K562 (cell line): ENCODE measurements at regions not wholly inside any gene's neighbourhood (a gene's known extent, or its start where the extent isn't known, plus 50 kb on each side); places are given as distances from the start of the nearest gene placed in this dataset.

Experiments
- ATAC-seq: fragments of 200-7000 bp; cut with Tn5 transposase; 3 replicates; pipeline ENCODE4 v1.9.1; 2020; ENCODE audit warnings: moderate library complexity
- BruUV-seq: library from RNA; stranded (reverse); fragments of 400-500 nt; replicated peaks from 2 replicates; lab custom pipeline; 2021; lab: Mats Ljungman, UMichigan
- CTCF ChIA-PET: fragments of 300-600 bp; formaldehyde crosslinking; extraction: SDS; loops from one replicate; lab custom pipeline; 2021; ENCODE audit warnings: low intra/inter-chr PET ratio; lab: Yijun Ruan, JAX
- POLR2A ChIA-PET: fragments of 300-600, 350-650 bp; sonication (Branson Sonifier 250); formaldehyde crosslinking; extraction: SDS; loops from one replicate; lab custom pipeline; 2021; ENCODE audit warnings: antibody characterized with exemption, inconsistent platforms; lab: Yijun Ruan, JAX
- DNase-seq, 4 experiments: peaks; one replicate each; pipeline versions ENCODE4 v3.0.0 to v3.0.0-alpha.2; 2011 to 2018; ENCODE audit warnings: low spot score in 3 of 4, mixed read lengths in 3 of 4; ENCODE audit errors: extremely low read depth in 1 of 4
- FAIRE-seq: peaks from 2 replicates; lab custom pipeline; 2011; peaks lifted over from hg19 to GRCh38; lab: Jason Lieb, UNC
- H2AFZ ChIP-seq: 2 replicates; pipeline ENCODE4 v1.6.0; 2011; ENCODE audit warnings: low read depth, low read length, control low read depth, inconsistent platforms
- H3K27ac ChIP-seq: fragments of 200-600 bp; 3 replicates; pipeline ENCODE4 v1.8.0; 2011; ENCODE audit warnings: low read depth, mild to moderate bottlenecking, control low read depth, inconsistent platforms, low read length, moderate library complexity, mixed read lengths; ENCODE audit errors: extremely low read depth
- H3K27me3 ChIP-seq, 2 experiments: fragments of 300-600 bp in 1 of 2; 2 replicates in 1 of 2; 3 replicates in 1 of 2; pipeline versions ENCODE4 v1.6.0 to v1.8.0; 2011; ENCODE audit warnings: inconsistent platforms in 2 of 2, low read length in 2 of 2, mild to moderate bottlenecking in 1 of 2, mixed read lengths in 1 of 2, moderate library complexity in 1 of 2; ENCODE audit not compliant: control insufficient read depth in 2 of 2, insufficient read depth in 2 of 2
- H3K36me3 ChIP-seq: fragments of 300-600 bp; 3 replicates; pipeline ENCODE4 v1.8.0; 2011; ENCODE audit warnings: mild to moderate bottlenecking, low read length, inconsistent platforms; ENCODE audit not compliant: control insufficient read depth, insufficient read depth
- H3K4me1 ChIP-seq, 2 experiments: fragments of 200-600 bp in 1 of 2; replicated peaks in 1 of 2; 2 replicates in 1 of 2; 3 replicates in 1 of 2; pipeline versions ENCODE4 v1.5.1 to v1.8.0; 2011; ENCODE audit warnings: inconsistent platforms in 2 of 2, low read length in 2 of 2, mild to moderate bottlenecking in 1 of 2, mixed read lengths in 1 of 2, moderate library complexity in 1 of 2; ENCODE audit not compliant: control insufficient read depth in 2 of 2, insufficient read depth in 2 of 2
- H3K4me2 ChIP-seq: 2 replicates; pipeline ENCODE4 v1.6.1; 2011; ENCODE audit warnings: low read length, control low read depth, inconsistent platforms, mixed read lengths; ENCODE audit not compliant: insufficient read depth
- H3K4me3 ChIP-seq: fragments of 200-600 bp; sonication (generic), shearing (Covaris generic); 2 replicates; pipeline ENCODE4 v1.5.1; 2016; ENCODE audit warnings: control low read depth, inconsistent platforms
- H3K79me2 ChIP-seq: fragments of 200-600 bp; 3 replicates; pipeline ENCODE4 v1.8.0; 2011; ENCODE audit warnings: low read length, inconsistent platforms; ENCODE audit not compliant: control insufficient read depth, insufficient read depth
- H3K9ac ChIP-seq, 2 experiments: 2 replicates each; pipeline versions ENCODE4 v1.6.0 to v1.6.1; 2011; ENCODE audit warnings: low read depth in 2 of 2, low read length in 2 of 2, control low read depth in 1 of 2, inconsistent platforms in 1 of 2, mild to moderate bottlenecking in 1 of 2, mixed read lengths in 1 of 2; ENCODE audit not compliant: insufficient read depth in 1 of 2
- H3K9me1 ChIP-seq: one replicate; pipeline ENCODE4 v1.6.0; 2011; ENCODE audit warnings: inconsistent platforms, mild to moderate bottlenecking, low read length, moderate library complexity; ENCODE audit not compliant: control insufficient read depth, insufficient read depth
- H3K9me3 ChIP-seq: replicated peaks from 2 replicates; pipeline ENCODE4 v1.5.1; 2011; ENCODE audit warnings: low read depth, low read length, inconsistent platforms; ENCODE audit not compliant: control insufficient read depth, insufficient read depth
- H4K20me1 ChIP-seq: replicated peaks from 2 replicates; pipeline ENCODE4 v1.6.1; 2011; ENCODE audit warnings: low read length, inconsistent platforms, mixed read lengths; ENCODE audit not compliant: control insufficient read depth, insufficient read depth
- ATF1 ChIP-seq, 2 experiments: fragments of 450-650 bp in 1 of 2; IDR thresholded peaks; 2 replicates each; pipeline ENCODE4 v1.6.1; 2016; ENCODE audit warnings: missing compliant biosample characterization in 1 of 2, missing genetic modification characterization in 1 of 2
- ELF1 ChIP-seq: fragments of 200-800 bp; sonication (Bioruptor generic); IDR thresholded peaks from 2 replicates; pipeline ENCODE4 v1.6.1; 2016; ENCODE audit warnings: missing genetic modification characterization, missing compliant biosample characterization
- HIVEP1 ChIP-seq: fragments of 250-450 bp; sonication (Bioruptor Pico); IDR thresholded peaks from 2 replicates; pipeline ENCODE4 v1.4.0; 2020; ENCODE audit warnings: mild to moderate bottlenecking
- KDM5B ChIP-seq: fragments of 200-600 bp; sonication (generic); IDR thresholded peaks from 2 replicates; pipeline ENCODE4 v1.6.1; 2012; ENCODE audit warnings: low read depth, mild to moderate bottlenecking, moderate library complexity, low read length, control low read depth, inconsistent platforms; ENCODE audit not compliant: insufficient replicate concordance
- MCM3 ChIP-seq: fragments of 450-650 bp; IDR thresholded peaks from 2 replicates; pipeline ENCODE4 v1.6.1; 2016
- SLC30A9 ChIP-seq: fragments of 250-450 bp; sonication (Bioruptor Pico); IDR thresholded peaks from 2 replicates; pipeline ENCODE4 v1.8.0; 2022; ENCODE audit warnings: mild to moderate bottlenecking, moderate library complexity
- SNRNP70 ChIP-seq: fragments of 200-400 bp; formaldehyde crosslinking; optimal IDR thresholded peaks from 2 replicates; pipeline ENCODE3; 2017; ENCODE audit warnings: low read depth, low read length
- ZNF174 ChIP-seq: fragments of 250-450 bp; sonication (Bioruptor Pico); IDR thresholded peaks from 2 replicates; pipeline ENCODE4 v1.4.0; 2020; ENCODE audit warnings: mild to moderate bottlenecking
- ZZZ3 ChIP-seq: fragments of 450-650 bp; IDR thresholded peaks from 2 replicates; pipeline ENCODE4 v1.6.1; 2016; ENCODE audit warnings: antibody characterized with exemption, mild to moderate bottlenecking, moderate library complexity
- WGBS: fragments of 100-300 bp; shearing (Covaris generic); methylation state at CpG from one replicate; pipeline ENCODE4 v1.1.6; 2016; ENCODE audit warnings: low coverage, mixed read lengths; ENCODE audit not compliant: insufficient coverage; ENCODE audit errors: missing lambda C conversion rate; 5-methylcytosine and 5-hydroxymethylcytosine counted together
- in situ Hi-C: fragments of 300-500 bp; cut with MboI; formaldehyde crosslinking; loops from 4 replicates; pipeline ENCODE4 v1.15.0; 2018; ENCODE audit warnings: inconsistent platforms, mixed read lengths
- intact Hi-C: fragments of 100-400 bp; cut with micrococcal nuclease; formaldehyde crosslinking; loops from 2 replicates; pipeline ENCODE4 v1.14.2; 2022
- TF ChIP-seq, protein P1 (sequence below): fragments of 450-650 bp; IDR thresholded peaks from 2 replicates; pipeline ENCODE4 v1.6.1; 2016; ENCODE audit warnings: low read depth, mild to moderate bottlenecking, moderate library complexity
- TF ChIP-seq, protein P2 (sequence below): fragments of 250-450 bp; sonication (Bioruptor Pico); IDR thresholded peaks from 2 replicates; pipeline ENCODE4 v1.8.0; 2022; ENCODE audit warnings: inconsistent platforms, mild to moderate bottlenecking, moderate library complexity, borderline replicate concordance

DNA sequence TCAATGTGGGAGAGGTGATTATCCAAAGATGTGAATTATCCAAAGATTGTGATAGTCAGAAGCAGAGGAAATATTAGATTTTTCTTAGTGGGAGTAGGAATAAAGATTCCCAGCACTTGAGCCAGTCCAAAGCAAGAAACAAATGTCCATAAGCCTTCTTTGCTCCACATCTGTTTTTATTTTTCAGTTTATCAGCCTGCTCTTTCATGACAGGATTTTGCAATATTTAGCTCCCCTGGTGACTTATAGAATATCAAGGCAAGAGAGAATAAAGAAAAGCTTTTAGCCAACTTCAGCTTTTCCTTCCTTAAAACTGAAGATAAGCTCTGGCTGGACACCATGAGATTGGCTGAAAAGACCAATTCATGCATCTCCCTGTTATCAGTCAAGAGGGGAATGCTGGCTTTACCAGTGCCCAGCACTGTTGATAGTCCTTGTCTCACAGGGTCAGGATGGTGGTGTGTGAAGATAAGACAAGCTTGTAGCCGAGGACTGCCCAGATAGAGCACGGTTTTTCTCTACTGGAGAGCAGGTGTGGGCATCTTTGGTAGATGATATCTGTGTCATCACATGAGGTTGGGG lies 706.5 kb downstream of the KCNJ2 start:
- no peaks in the 10 kb centered on the region for H3K4me1 ChIP-seq
- no peak overlapping the region for H3K9ac ChIP-seq
- no peaks in the 10 kb centered on the region for H4K20me1 ChIP-seq
- H3K9me3 ChIP-seq = no peaks in the 10 kb centered on the region
- H3K27ac ChIP-seq = no peak overlapping the region
- no peak overlapping the region for H3K4me2 ChIP-seq
- H3K27me3 ChIP-seq = no peaks in the 10 kb centered on the region
- H3K4me3 ChIP-seq = no peak overlapping the region
- H3K79me2 ChIP-seq = no peaks in the 10 kb centered on the region
- BruUV-seq = no TSS peak
- no peak overlapping the region for H2AFZ ChIP-seq
- DNase-seq (no peak), ATAC-seq (no peak), FAIRE-seq (no peak)
- ChIA-PET CTCF (no interaction called here), POLR2A (no interaction called here)
- in situ Hi-C loops = no loop called here
- no peaks in the 10 kb centered on the region for H3K36me3 ChIP-seq
- WGBS = 6% methylated on average over 2 of the region's 2 CpGs
- intact Hi-C loops = no loop called here
- no peaks in the 10 kb centered on the region for H3K9me1 ChIP-seq
- no peak for TF ChIP-seq MCM3
- no peak for TF ChIP-seq ATF1 (CRISPR knock-in tag; IDR thresholded peaks at IDR 0.05)
- no peak for TF ChIP-seq ATF1 (tag; IDR thresholded peaks at IDR 0.05)
- no peak for TF ChIP-seq ZNF174
- TF ChIP-seq HIVEP1 (CRISPR knock-in tag) = no peak
- no peak for TF ChIP-seq SLC30A9 (CRISPR knock-in tag)
- no peak for TF ChIP-seq ZZZ3
- TF ChIP-seq ELF1 = no peak
- TF ChIP-seq, protein P1, sequence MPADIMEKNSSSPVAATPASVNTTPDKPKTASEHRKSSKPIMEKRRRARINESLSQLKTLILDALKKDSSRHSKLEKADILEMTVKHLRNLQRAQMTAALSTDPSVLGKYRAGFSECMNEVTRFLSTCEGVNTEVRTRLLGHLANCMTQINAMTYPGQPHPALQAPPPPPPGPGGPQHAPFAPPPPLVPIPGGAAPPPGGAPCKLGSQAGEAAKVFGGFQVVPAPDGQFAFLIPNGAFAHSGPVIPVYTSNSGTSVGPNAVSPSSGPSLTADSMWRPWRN = no peak
- TF ChIP-seq KDM5B = no peak
- TF ChIP-seq SNRNP70 = no peak
- TF ChIP-seq, protein P2, sequence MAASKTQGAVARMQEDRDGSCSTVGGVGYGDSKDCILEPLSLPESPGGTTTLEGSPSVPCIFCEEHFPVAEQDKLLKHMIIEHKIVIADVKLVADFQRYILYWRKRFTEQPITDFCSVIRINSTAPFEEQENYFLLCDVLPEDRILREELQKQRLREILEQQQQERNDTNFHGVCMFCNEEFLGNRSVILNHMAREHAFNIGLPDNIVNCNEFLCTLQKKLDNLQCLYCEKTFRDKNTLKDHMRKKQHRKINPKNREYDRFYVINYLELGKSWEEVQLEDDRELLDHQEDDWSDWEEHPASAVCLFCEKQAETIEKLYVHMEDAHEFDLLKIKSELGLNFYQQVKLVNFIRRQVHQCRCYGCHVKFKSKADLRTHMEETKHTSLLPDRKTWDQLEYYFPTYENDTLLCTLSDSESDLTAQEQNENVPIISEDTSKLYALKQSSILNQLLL (CRISPR knock-in tag) = no peak
- TF ChIP-seq, all 486 proteins: peak for 0
